SK-N-SH (cell line): ENCODE measurements at regions not wholly inside any gene's neighbourhood (a gene's known extent, or its start where the extent isn't known, plus 50 kb on each side); places are given as distances from the start of the nearest gene placed in this dataset.

Experiments
- CTCF ChIP-seq: fragments of 200-600 bp; sonication (generic); IDR thresholded peaks from 2 replicates; pipeline ENCODE4 v1.6.1; 2017; ENCODE audit warnings: antibody characterized with exemption, mild to moderate bottlenecking, moderate library complexity
- JUND ChIP-seq: IDR thresholded peaks from 2 replicates; pipeline ENCODE4 v1.4.0; 2012
- NFIC ChIP-seq: IDR thresholded peaks from 2 replicates; pipeline ENCODE4 v1.4.0; 2012; ENCODE audit warnings: borderline replicate concordance
- RAD21 ChIP-seq: IDR thresholded peaks from 2 replicates; pipeline ENCODE4 v1.6.1; 2012; ENCODE audit warnings: mild to moderate bottlenecking, low read length
- RFX5 ChIP-seq: IDR thresholded peaks from 2 replicates; pipeline ENCODE4 v1.6.1; 2012; ENCODE audit warnings: mild to moderate bottlenecking, improper control_type of control experiment, low read length
- SIN3A ChIP-seq: IDR thresholded peaks from 2 replicates; pipeline ENCODE4 v1.6.1; 2012; ENCODE audit warnings: low read depth, mild to moderate bottlenecking, low read length, moderate library complexity, borderline replicate concordance
- TAF1 ChIP-seq: IDR thresholded peaks from 2 replicates; pipeline ENCODE4 v1.6.1; 2012; ENCODE audit warnings: low read depth, mild to moderate bottlenecking, low read length, moderate library complexity, borderline replicate concordance

DNA sequence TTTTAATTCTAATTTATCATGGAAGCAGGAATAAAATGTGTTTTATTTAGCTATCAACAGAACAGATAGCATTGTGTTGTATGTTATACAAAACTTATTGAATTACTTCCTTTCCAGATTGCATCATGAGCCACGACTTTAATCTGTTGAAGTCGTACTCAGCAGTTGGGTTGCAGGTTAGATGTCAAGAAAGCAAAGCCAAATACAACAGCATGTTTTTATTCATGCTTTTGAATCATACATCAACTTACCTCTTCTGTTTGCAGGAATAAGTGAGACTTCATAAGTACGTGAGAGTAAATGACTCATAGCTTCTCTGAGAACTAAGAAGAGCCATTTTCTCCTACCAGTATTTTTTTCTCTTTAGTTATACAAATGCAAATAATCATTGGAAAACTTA, 110.8 kb upstream of the ADGRL4 start:
- TF ChIP-seq NFIC (no peak), CTCF (no peak), JUND (no peak), RFX5 (no peak), SIN3A (no peak), RAD21 (no peak), TAF1 (no peak)
